ENCODE measurements at regions not wholly inside any gene's neighbourhood (a gene's known extent, or its start where the extent isn't known, plus 50 kb on each side); places are given as distances from the start of the nearest gene placed in this dataset.

- no TSS peak for BruUV-seq (replicated peaks)
- no peaks in the 10 kb centered on the region for H3K36me3 ChIP-seq (ENCODE audit: control insufficient read depth in 2 of 2, extremely low read depth in 1 of 2, insufficient read depth in 2 of 2, low read length in 2 of 2)
- ChIA-PET CTCF (no interaction called here), POLR2A (no interaction called here)
- no peaks in the 10 kb centered on the region for H3K4me1 ChIP-seq (ENCODE audit: control insufficient read depth, extremely low read depth, insufficient read depth, low read length)
- no peaks in the 10 kb centered on the region for H3K79me2 ChIP-seq (ENCODE audit: control insufficient read depth, insufficient read depth, low read length)
- intact Hi-C loops (cut with micrococcal nuclease) = no loop called here
- no peak overlapping the region for H3K9ac ChIP-seq (replicated peaks; ENCODE audit: extremely low read depth, insufficient read depth, low read length)
- H2AFZ ChIP-seq (ENCODE audit: low read depth, low read length) = no peak overlapping the region
- no peak overlapping the region for H3K27ac ChIP-seq (ENCODE audit: insufficient read depth, low read depth, low read length)
- H4K20me1 ChIP-seq (replicated peaks; ENCODE audit: control insufficient read depth, extremely low read depth, insufficient read depth, low read length) = no peaks in the 10 kb centered on the region
- TF ChIP-seq GATA2 (IDR thresholded peaks at IDR 0.05; ENCODE audit: insufficient read depth, insufficient read length, low read depth, low read length) = no peak
- TF ChIP-seq POLR2AphosphoS5 (IDR thresholded peaks at IDR 0.05; ENCODE audit: insufficient read depth, low read depth, low read length) = no peak
- TF ChIP-seq FOS (IDR thresholded peaks at IDR 0.05; ENCODE audit: borderline replicate concordance, insufficient read depth, low read length) = no peak
- no peak for TF ChIP-seq EZH2 (IDR thresholded peaks at IDR 0.05; ENCODE audit: borderline replicate concordance, low read depth, low read length, severe bottlenecking)
- TF ChIP-seq CTCF (IDR thresholded peaks at IDR 0.05; ENCODE audit: extremely low read depth in 1 of 2, insufficient read depth in 1 of 2, low read depth in 1 of 2, low read length in 2 of 2) = no peak
- no peak for TF ChIP-seq MYC (IDR thresholded peaks at IDR 0.05; ENCODE audit: low read depth, low read length)
- TF ChIP-seq JUN (IDR thresholded peaks at IDR 0.05; ENCODE audit: borderline replicate concordance, insufficient read depth, insufficient read length, low read depth) = no peak
- no peak for TF ChIP-seq MAX (IDR thresholded peaks at IDR 0.05; ENCODE audit: insufficient read depth, insufficient read length)
- no peak for TF ChIP-seq POLR2A (IDR thresholded peaks at IDR 0.05; ENCODE audit: low read depth, low read length)
- H3K4me3 ChIP-seq (replicated peaks in 1 of 3; ENCODE audit: insufficient read depth in 1 of 3, low read depth in 1 of 3, low read length in 3 of 3) = no peak overlapping the region
- no peak overlapping the region for H3K4me2 ChIP-seq (ENCODE audit: insufficient read depth, low read length)
- FAIRE-seq = no peak
- H3K9me1 ChIP-seq (replicated peaks; ENCODE audit: control insufficient read depth, extremely low read depth, insufficient read depth, low read length) = no peaks in the 10 kb centered on the region
- no peaks in the 10 kb centered on the region for H3K27me3 ChIP-seq (ENCODE audit: control insufficient read depth in 2 of 2, insufficient read depth in 2 of 2, low read length in 2 of 2)
- no peaks in the 10 kb centered on the region for H3K9me3 ChIP-seq (replicated peaks; ENCODE audit: control insufficient read depth, insufficient read depth, low read length)
- dilution Hi-C loops (cut with MboI; ENCODE audit: extremely low pct_ligation_motif_present, low sequenced_read_pairs) = no loop called here
- no peak for DNase-seq (ENCODE audit: low read depth, low spot score)
Measured at GRCh38 chr12:5272018-5272785, 159.7 kb upstream of the NTF3 start.

Data from endothelial cell of umbilical vein (primary cell).